Fibroblast of lung (primary cell): ENCODE measurements at regions not wholly inside any gene's neighbourhood (a gene's known extent, or its start where the extent isn't known, plus 50 kb on each side); places are given as distances from the start of the nearest gene placed in this dataset.

ENCODE experiments used
- CTCF ChIP-seq, 2 donors: IDR thresholded peaks in 1 of 2; conservative IDR thresholded peaks in 1 of 2; 1 replicate in 1 of 2; 2 replicates in 1 of 2; pipeline ENCODE4 v1.5.1; 2011 to 2012; ENCODE audit warnings: low read length in 2 of 2, control low read depth in 1 of 2, inconsistent platforms in 1 of 2, low read depth in 1 of 2, mild to moderate bottlenecking in 1 of 2
- EZH2 ChIP-seq: IDR thresholded peaks from 2 replicates; pipeline ENCODE4 v1.5.1; 2012; ENCODE audit warnings: low read length, control low read depth, mild to moderate bottlenecking; ENCODE audit errors: missing control alignments

- TF ChIP-seq CTCF (conservative IDR thresholded peaks at IDR 0.05 in 1 of 2, IDR thresholded peaks at IDR 0.05 in 1 of 2; ENCODE audit: low read depth in 1 of 2, low read length in 2 of 2), result no peak
- no peak for TF ChIP-seq EZH2
Measured at GRCh38 chr14:82134411-82134810, 600.8 kb upstream of the SEL1L start.
